ENCODE measurements at regions not wholly inside any gene's neighbourhood (a gene's known extent, or its start where the extent isn't known, plus 50 kb on each side); places are given as distances from the start of the nearest gene placed in this dataset.
"Not testable (repeated sequence)": the region's sequence is repeated elsewhere in the genome, so short reads cannot be mapped to it uniquely, and the experiment has no call there.

GRCh38 chr16:51245658-51245995, 94.6 kb upstream of the SALL1 start:
- WGBS, 10 experiments: 20 to 100% (median 78%) methylated on average over 1 to 3 of the region's 3 CpGs; no CpG with 5 or more reads in 2 of the 10 experiments
- ATAC-seq (replicated peaks in 6 of 8): peak in 4 of 8 experiments; percentile 14 to 33 (median 21)
- Histone ChIP-seq H3K27ac (peak overlapping the region; percentile 15 to 41), H3K4me1 (replicated peaks in 1 of 2) (peaks cover 28 to 35% of the 10 kb centered on the region in 2 donors), H3K4me3 (no peak overlapping the region)
- in situ Hi-C loops (cut with MboI; ENCODE audit: low pct_unique_long_range_greater_than_20kb in 2 of 9, low sequenced_read_pairs in 9 of 9, unreplicated experiment in 9 of 9): no loop called here

DNA sequence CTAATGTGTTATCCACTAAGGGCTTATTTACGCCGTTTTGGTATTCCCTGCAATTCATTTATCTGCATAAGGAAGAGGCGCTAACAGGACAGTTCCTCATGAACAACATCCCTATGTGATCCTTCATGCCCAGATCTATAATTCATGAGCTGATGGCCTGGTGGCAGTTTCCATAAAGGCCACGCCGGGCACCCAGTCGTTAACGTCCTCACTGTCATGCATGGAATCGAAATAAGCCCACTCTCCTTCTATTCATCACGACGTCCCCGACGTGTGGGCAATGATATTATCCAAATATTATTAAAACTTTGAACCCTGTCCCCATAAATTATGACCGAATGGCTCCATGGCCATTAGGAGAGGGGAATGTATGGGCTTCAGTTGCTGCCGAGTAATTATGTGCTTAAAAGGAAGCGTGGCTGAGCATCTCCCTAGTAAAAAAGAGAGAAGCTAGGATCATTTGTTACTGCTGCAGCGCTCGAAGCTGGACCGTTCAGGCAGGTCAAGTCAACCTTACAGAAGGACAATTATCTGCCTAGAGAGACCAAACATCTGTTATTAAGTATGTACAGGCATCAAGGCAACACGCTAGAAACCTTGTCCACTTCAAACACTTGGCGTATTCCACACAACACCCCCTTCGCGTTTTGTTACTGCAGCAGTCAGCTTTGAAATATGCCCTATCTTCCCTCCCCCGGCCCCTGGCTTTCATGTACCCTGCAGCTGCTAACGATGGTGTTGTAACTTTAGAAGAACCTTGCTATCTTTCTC, 94.0 kb upstream of the SALL1 start:
- peak overlapping the region in 1 of 2 donors; percentile 18 for H3K27ac ChIP-seq
- 21 to 77% (median 49%) methylated on average over 4 to 20 of the region's 24 CpGs for WGBS, 10 experiments
- ATAC-seq (replicated peaks in 6 of 8): peak in 5 of 8 experiments; percentile 80 to 86 (median 82)

DNA sequence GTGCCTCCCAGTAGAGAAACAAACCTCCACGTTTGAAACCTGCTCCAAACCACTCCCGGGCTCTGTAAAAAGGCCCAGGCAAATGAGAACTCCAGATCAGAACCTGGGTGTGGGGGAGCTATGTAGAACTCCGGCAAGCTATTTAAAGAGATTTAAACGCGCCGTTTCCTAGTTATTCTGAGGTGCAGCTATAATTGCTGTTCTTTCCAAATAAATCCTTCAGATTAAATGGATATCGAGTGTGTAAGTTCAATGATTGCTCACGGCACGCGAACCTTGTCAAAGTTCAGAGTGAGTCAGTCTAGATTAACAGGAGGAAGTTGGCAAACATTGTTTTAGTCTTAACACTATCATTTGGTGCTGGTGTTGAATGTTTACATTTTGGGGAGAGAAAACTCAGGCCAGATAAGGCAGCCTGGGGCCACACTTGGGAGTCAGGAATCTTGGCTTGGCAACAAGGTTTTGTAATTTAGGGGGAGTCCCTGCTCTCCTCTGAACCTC, 92.9 kb upstream of the SALL1 start:
- H3K4me1 ChIP-seq (replicated peaks in 1 of 2): peaks cover 28 to 35% of the 10 kb centered on the region in 2 donors
- 50 to 96% (median 70%) methylated on average over 1 to 10 of the region's 10 CpGs for WGBS, 10 experiments
- H3K4me3 ChIP-seq: no peak overlapping the region
- ATAC-seq (replicated peaks in 6 of 8): peak in 1 of 8 experiments; percentile 8
- in situ Hi-C loops (cut with MboI; ENCODE audit: low pct_unique_long_range_greater_than_20kb in 2 of 9, low sequenced_read_pairs in 9 of 9, unreplicated experiment in 9 of 9): no loop called here
- no peak overlapping the region for H3K27ac ChIP-seq

More for the DNA sequence above, 94.0 kb upstream of the SALL1 start:
- in situ Hi-C loops (cut with MboI; ENCODE audit: low pct_unique_long_range_greater_than_20kb in 2 of 9, low sequenced_read_pairs in 9 of 9, unreplicated experiment in 9 of 9): no loop called here
- Histone ChIP-seq H3K4me1 (replicated peaks in 1 of 2) (peaks cover 28 to 35% of the 10 kb centered on the region in 2 donors), H3K4me3 (no peak overlapping the region)

GRCh38 chr16:51242296-51242994, 91.4 kb upstream of the SALL1 start:
- ATAC-seq (replicated peaks in 6 of 8): peak in 2 of 8 experiments; percentile 90 to 92
- 0 to 100% (median 92%) methylated on average over 1 to 2 of the region's 3 CpGs; no CpG with 5 or more reads in 4 of the 10 experiments for WGBS, 10 experiments
- Histone ChIP-seq H3K4me3 (no peak overlapping the region), H3K4me1 (replicated peaks in 1 of 2) (peaks cover 42 to 47% of the 10 kb centered on the region in 2 donors), H3K27ac (no peak overlapping the region)
- in situ Hi-C loops (cut with MboI; ENCODE audit: low pct_unique_long_range_greater_than_20kb in 2 of 9, low sequenced_read_pairs in 9 of 9, unreplicated experiment in 9 of 9): no loop called here

DNA sequence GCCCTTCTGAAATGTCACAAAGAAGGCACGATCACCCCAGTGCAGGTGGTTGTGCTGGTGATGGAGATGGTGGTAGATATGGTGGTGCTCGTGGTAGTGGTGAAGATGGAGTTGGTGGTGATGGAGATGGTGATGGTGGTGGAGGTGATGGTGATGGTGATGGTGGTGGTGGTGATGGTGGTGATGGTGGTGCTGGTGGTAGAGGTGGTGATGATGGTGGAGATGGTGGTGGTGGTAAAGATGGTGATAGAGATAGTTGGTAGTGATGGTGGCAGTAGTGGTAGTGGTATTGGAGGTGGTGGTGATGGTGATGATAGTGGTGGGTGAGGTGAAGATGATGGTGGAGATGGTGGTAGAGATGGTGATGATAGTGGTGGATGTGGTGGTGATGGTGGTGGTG, 88.1 kb upstream of the SALL1 start:
- in situ Hi-C loops (cut with MboI; ENCODE audit: low pct_unique_long_range_greater_than_20kb in 2 of 9, low sequenced_read_pairs in 9 of 9, unreplicated experiment in 9 of 9): no loop called here
- 40 to 100% (median 89%) methylated on average over 1 to 2 of the region's 2 CpGs; no CpG with 5 or more reads in 6 of the 10 experiments for WGBS, 10 experiments
- H3K27ac ChIP-seq: no peak overlapping the region
- H3K4me3 ChIP-seq: no peak overlapping the region
- H3K4me1 ChIP-seq (replicated peaks in 1 of 2): peaks cover 25 to 32% of the 10 kb centered on the region in 2 donors
- no peak for ATAC-seq (replicated peaks in 6 of 8)

DNA sequence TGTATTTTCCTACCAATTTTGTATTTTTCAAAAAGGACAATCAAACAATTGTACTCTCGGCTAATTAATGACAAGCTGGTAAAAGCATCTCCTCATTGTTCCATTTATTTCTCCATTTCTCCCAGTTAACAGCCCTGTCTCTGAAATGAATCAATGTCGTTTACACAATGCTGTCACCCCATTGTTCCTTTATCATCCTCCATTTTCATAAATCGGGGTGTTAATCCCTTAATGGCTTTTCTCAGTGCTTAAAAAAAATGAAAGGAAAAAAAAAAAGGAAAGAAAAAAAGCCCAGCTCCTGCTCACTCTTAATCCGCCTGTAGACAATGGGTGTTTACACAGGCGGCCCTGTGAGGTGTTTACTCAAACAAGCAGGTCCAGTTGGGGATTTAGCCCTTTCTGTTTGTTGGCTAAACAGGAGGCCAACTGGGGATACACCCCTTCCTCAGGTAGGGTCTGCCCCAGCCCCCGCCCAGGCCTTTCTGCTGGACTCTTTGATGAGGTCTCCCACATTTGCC, 86.8 kb upstream of the SALL1 start:
- WGBS, 10 experiments: 20 to 67% (median 47%) methylated on average over 1 to 6 of the region's 6 CpGs; no CpG with 5 or more reads in 1 of the 10 experiments
- in situ Hi-C loops (cut with MboI; ENCODE audit: low pct_unique_long_range_greater_than_20kb in 2 of 9, low sequenced_read_pairs in 9 of 9, unreplicated experiment in 9 of 9): no loop called here
- ATAC-seq (replicated peaks in 6 of 8): peak in 5 of 8 experiments; percentile 53 to 80 (median 68)
- peaks cover 21 to 27% of the 10 kb centered on the region in 2 donors for H3K4me1 ChIP-seq (replicated peaks in 1 of 2)
- H3K4me3 ChIP-seq: no peak overlapping the region
- H3K27ac ChIP-seq: peak overlapping the region in 1 of 2 donors; percentile 43

DNA sequence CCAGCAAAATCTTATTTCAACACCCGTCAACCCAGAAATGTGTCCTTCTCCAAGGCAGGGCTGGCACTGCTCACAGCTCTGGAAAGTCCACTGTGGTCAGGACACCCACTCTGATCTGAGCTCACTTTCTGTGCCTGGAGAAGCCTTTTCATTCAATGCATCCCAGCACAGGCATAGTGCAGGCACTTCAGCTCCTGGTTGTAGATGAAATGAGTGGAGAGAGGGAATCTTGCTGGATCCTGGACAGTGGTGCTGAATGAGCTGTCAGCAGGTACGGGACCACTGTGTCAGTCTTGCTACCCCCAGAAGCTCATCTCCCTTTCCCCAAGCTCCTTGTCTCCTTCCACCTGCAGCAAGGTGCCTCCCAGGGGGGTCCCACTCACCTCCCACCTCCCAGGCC, 86.1 kb upstream of the SALL1 start:
- in situ Hi-C loops (cut with MboI; ENCODE audit: low pct_unique_long_range_greater_than_20kb in 2 of 9, low sequenced_read_pairs in 9 of 9, unreplicated experiment in 9 of 9): no loop called here
- Histone ChIP-seq H3K4me1 (replicated peaks in 1 of 2) (peaks cover 21 to 23% of the 10 kb centered on the region in 2 donors), H3K4me3 (no peak overlapping the region), H3K27ac (peak overlapping the region in 1 of 2 donors; percentile 40)
- WGBS, 10 experiments: 60 to 100% (median 100%) methylated on average over 1 of the region's 2 CpGs; no CpG with 5 or more reads in 5 of the 10 experiments
- ATAC-seq (replicated peaks in 6 of 8): peak in 3 of 8 experiments; percentile 4 to 17 (median 13)

DNA sequence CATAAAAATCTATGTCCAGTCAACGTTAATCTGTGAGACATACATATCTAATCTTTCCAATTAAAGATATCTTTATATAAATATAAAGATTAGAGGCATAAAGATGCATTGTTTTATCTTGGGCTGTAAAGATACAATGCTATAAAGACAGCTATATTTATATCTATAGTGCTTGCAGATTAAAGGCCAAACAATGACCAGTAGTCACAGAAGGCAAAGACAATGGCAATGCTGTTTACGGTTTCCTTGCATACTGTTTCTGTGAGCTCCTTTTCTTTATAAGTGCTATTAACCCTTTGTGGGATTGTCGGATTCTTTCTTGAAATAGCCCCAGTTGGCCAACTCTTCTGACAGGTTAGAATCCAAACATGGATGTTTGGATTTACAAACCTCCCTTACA, 85.5 kb upstream of the SALL1 start:
- in situ Hi-C loops (cut with MboI; ENCODE audit: low pct_unique_long_range_greater_than_20kb in 2 of 9, low sequenced_read_pairs in 9 of 9, unreplicated experiment in 9 of 9): no loop called here

GRCh38 chr16:51231702-51232101, 80.6 kb upstream of the SALL1 start:
- 31 to 100% (median 68%) methylated on average over 1 to 4 of the region's 4 CpGs; no CpG with 5 or more reads in 3 of the 10 experiments for WGBS, 10 experiments
- H3K4me3 ChIP-seq: no peak overlapping the region
- peak in 2 of 8 experiments; percentile 21 to 59 for ATAC-seq (replicated peaks in 6 of 8)
- H3K27ac ChIP-seq: no peak overlapping the region
- in situ Hi-C loops (cut with MboI; ENCODE audit: low pct_unique_long_range_greater_than_20kb in 2 of 9, low sequenced_read_pairs in 9 of 9, unreplicated experiment in 9 of 9): no loop called here
- H3K4me1 ChIP-seq (replicated peaks in 1 of 2): peaks cover 3 to 5% of the 10 kb centered on the region in 2 donors

More for the DNA sequence above, 85.5 kb upstream of the SALL1 start:
- peaks cover 21 to 23% of the 10 kb centered on the region in 2 donors for H3K4me1 ChIP-seq (replicated peaks in 1 of 2)
- no peak for ATAC-seq (replicated peaks in 6 of 8)
- H3K4me3 ChIP-seq: no peak overlapping the region
- 40 to 81% (median 69%) methylated on average over 1 to 3 of the region's 3 CpGs; no CpG with 5 or more reads in 2 of the 10 experiments for WGBS, 10 experiments
- no peak overlapping the region for H3K27ac ChIP-seq

DNA sequence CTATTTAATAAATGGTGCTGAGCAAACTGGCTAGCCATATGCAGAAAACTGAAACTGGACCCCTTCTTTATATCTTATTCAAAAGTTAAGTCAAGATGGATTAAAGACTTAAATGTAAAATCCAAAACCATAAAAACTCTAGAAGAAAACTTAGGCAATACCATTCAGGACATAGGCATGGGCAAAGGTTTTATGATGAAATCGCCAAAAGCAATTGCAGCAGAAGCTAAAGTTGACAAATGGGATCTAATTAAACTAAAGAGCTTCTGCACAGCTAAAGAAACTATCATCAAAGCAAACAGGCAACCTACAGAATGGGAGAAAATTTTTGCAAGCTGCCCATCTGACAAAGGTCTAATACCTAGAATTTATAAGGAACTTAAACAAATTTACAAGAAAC, 79.0 kb upstream of the SALL1 start:
- in situ Hi-C loops (cut with MboI; ENCODE audit: low pct_unique_long_range_greater_than_20kb in 2 of 9, low sequenced_read_pairs in 9 of 9, unreplicated experiment in 9 of 9); H3K4me3 ChIP-seq; H3K27ac ChIP-seq; ATAC-seq (replicated peaks in 6 of 8); H3K4me1 ChIP-seq (replicated peaks in 1 of 2): not testable (repeated sequence)
- WGBS, 10 experiments: 44 to 100% (median 100%) methylated on average over 1 of the region's 1 CpG; no CpG with 5 or more reads in 1 of the 10 experiments

GRCh38 chr16:51228097-51228659, 77.1 kb upstream of the SALL1 start:
- Histone ChIP-seq H3K4me3 (no peak overlapping the region), H3K4me1 (replicated peaks in 1 of 2) (peaks cover 0 to 3% of the 10 kb centered on the region in 2 donors), H3K27ac (no peak overlapping the region)
- WGBS, 10 experiments: 24 to 88% (median 46%) methylated on average over 2 to 8 of the region's 8 CpGs
- ATAC-seq (replicated peaks in 6 of 8): no peak
- in situ Hi-C loops (cut with MboI; ENCODE audit: low pct_unique_long_range_greater_than_20kb in 2 of 9, low sequenced_read_pairs in 9 of 9, unreplicated experiment in 9 of 9): no loop called here

DNA sequence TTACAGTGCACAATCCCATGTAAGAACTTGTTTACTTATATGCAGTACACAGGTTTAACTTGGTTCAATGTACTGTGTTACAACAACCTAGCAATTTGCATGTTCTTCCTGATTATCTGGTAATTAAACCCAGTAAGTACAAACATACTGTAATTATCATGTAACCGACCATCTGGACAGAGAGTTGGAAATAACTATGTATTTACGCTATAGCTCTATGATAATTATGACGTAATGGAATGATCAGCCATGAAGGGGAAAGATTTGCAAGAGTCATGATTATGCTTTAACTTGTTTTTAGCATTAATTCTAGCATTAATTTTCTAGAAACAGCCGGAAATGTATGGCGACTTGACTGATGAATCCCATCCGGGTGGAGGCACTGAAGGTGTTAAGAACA, 74.8 kb upstream of the SALL1 start:
- Histone ChIP-seq H3K27ac (no peak overlapping the region), H3K4me3 (no peak overlapping the region), H3K4me1 (replicated peaks in 1 of 2) (peaks cover 0 to 3% of the 10 kb centered on the region in 2 donors)
- in situ Hi-C loops (cut with MboI; ENCODE audit: low pct_unique_long_range_greater_than_20kb in 2 of 9, low sequenced_read_pairs in 9 of 9, unreplicated experiment in 9 of 9): no loop called here
- no peak for ATAC-seq (replicated peaks in 6 of 8)
- WGBS, 10 experiments: 35 to 98% (median 93%) methylated on average over 3 to 6 of the region's 6 CpGs; no CpG with 5 or more reads in 1 of the 10 experiments

Measured in motor neuron (in vitro differentiated cells).